ENCODE measurements at regions not wholly inside any gene's neighbourhood (a gene's known extent, or its start where the extent isn't known, plus 50 kb on each side); places are given as distances from the start of the nearest gene placed in this dataset.

GRCh38 chr4:162847945-162848549 is 318.6 kb downstream of the NAF1 start:
- Histone ChIP-seq H3K27ac (replicated peaks) (no peak overlapping the region), H3K4me3 (replicated peaks; ENCODE audit: insufficient read depth, low read length) (no peak overlapping the region), H3K27me3 (ENCODE audit: insufficient read depth, poor library complexity, severe bottlenecking) (no peaks in the 10 kb centered on the region)
- DNase-seq (ENCODE audit: low read depth in 1 of 2, low spot score in 1 of 2) = no peak
- TF ChIP-seq SPI1 (IDR thresholded peaks at IDR 0.05; ENCODE audit: borderline replicate concordance, low read depth) (no peak), REST (IDR thresholded peaks at IDR 0.05; ENCODE audit: insufficient replicate concordance, low read depth) (no peak), POLR2AphosphoS5 (IDR thresholded peaks at IDR 0.05; ENCODE audit: low read depth) (no peak), GABPA (IDR thresholded peaks at IDR 0.05; ENCODE audit: low read depth) (no peak)
- TF ChIP-seq, protein P1, sequence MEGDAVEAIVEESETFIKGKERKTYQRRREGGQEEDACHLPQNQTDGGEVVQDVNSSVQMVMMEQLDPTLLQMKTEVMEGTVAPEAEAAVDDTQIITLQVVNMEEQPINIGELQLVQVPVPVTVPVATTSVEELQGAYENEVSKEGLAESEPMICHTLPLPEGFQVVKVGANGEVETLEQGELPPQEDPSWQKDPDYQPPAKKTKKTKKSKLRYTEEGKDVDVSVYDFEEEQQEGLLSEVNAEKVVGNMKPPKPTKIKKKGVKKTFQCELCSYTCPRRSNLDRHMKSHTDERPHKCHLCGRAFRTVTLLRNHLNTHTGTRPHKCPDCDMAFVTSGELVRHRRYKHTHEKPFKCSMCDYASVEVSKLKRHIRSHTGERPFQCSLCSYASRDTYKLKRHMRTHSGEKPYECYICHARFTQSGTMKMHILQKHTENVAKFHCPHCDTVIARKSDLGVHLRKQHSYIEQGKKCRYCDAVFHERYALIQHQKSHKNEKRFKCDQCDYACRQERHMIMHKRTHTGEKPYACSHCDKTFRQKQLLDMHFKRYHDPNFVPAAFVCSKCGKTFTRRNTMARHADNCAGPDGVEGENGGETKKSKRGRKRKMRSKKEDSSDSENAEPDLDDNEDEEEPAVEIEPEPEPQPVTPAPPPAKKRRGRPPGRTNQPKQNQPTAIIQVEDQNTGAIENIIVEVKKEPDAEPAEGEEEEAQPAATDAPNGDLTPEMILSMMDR (IDR thresholded peaks at IDR 0.05; ENCODE audit: insufficient read depth, low read length) = no peak

DNA sequence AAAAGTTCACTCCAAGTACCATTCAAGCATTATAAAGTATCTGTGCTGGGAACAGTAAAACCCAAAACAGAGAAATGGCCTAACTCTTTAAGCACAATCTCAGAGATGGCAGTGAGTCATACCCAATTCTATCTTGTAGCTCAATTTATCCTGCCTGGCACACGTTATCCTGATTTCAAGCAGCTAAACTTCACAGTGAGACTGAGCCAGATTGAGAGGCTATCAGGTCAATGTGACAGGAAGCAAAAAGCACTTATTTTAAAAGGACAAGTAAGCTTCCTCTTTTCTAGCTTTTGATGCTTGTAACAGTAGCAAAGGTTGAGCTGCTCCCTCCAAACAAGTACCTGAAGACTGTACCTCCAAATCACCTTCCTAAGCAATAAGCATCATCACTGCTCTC is 324.9 kb downstream of the NAF1 start:
- Histone ChIP-seq H3K4me3 (replicated peaks; ENCODE audit: insufficient read depth, low read length) (no peak overlapping the region), H3K27ac (replicated peaks) (no peak overlapping the region), H3K27me3 (ENCODE audit: insufficient read depth, poor library complexity, severe bottlenecking) (no peaks in the 10 kb centered on the region)
- TF ChIP-seq, protein P1 (IDR thresholded peaks at IDR 0.05; ENCODE audit: insufficient read depth, low read length) = no peak
- TF ChIP-seq GABPA (IDR thresholded peaks at IDR 0.05; ENCODE audit: low read depth) (no peak), POLR2AphosphoS5 (IDR thresholded peaks at IDR 0.05; ENCODE audit: low read depth) (no peak)
- DNase-seq (ENCODE audit: low read depth in 1 of 2, low spot score in 1 of 2) = no peak

DNA sequence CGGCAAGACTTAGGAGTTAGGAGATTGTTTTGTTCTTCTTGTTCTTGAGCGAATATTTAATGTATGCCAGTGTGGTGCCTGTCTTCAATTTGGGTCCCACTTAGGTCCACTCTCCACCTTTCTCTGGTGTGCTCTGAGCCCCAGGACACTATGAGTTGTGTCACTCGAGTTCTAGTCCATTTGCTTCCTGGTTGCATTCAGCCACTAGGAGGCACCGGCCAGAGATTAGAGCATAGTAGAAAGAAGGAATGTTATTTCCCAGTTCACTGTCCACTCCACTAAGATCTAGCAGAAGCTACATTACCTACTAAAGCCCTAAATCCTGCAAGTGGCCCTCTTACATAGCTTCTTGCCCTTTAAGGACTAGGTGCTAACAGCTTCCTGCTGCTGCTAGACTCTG is 326.9 kb downstream of the NAF1 start:
- H3K27me3 ChIP-seq (ENCODE audit: insufficient read depth, poor library complexity, severe bottlenecking) = no peaks in the 10 kb centered on the region
- TF ChIP-seq POLR2AphosphoS5 (IDR thresholded peaks at IDR 0.05; ENCODE audit: low read depth) = no peak
- TF ChIP-seq, protein P1 (IDR thresholded peaks at IDR 0.05; ENCODE audit: insufficient read depth, low read length) = peak; percentile 3
- no peak for DNase-seq (ENCODE audit: low read depth in 1 of 2, low spot score in 1 of 2)
- no peak overlapping the region for H3K4me3 ChIP-seq (replicated peaks; ENCODE audit: insufficient read depth, low read length)
- H3K27ac ChIP-seq (replicated peaks) = no peak overlapping the region

- no peak for DNase-seq (ENCODE audit: low read depth in 1 of 2, low spot score in 1 of 2)
- H3K27ac ChIP-seq (replicated peaks) = no peak overlapping the region
- H3K27me3 ChIP-seq (ENCODE audit: insufficient read depth, poor library complexity, severe bottlenecking) = no peaks in the 10 kb centered on the region
- TF ChIP-seq, protein P1 (IDR thresholded peaks at IDR 0.05; ENCODE audit: insufficient read depth, low read length) = no peak
- TF ChIP-seq REST (IDR thresholded peaks at IDR 0.05; ENCODE audit: insufficient replicate concordance, low read depth) (no peak), POLR2AphosphoS5 (IDR thresholded peaks at IDR 0.05; ENCODE audit: low read depth) (no peak), SPI1 (IDR thresholded peaks at IDR 0.05; ENCODE audit: borderline replicate concordance, low read depth) (no peak), GABPA (IDR thresholded peaks at IDR 0.05; ENCODE audit: low read depth) (no peak)
- H3K4me3 ChIP-seq (replicated peaks; ENCODE audit: insufficient read depth, low read length) = no peak overlapping the region
These were observed 328.0 kb downstream of the NAF1 start for GRCh38 chr4:162838671-162839070.

Measured in HL-60 (cell line).